A549 (cell line): ENCODE measurements at regions not wholly inside any gene's neighbourhood (a gene's known extent, or its start where the extent isn't known, plus 50 kb on each side); places are given as distances from the start of the nearest gene placed in this dataset.

Experiments used
- ATAC-seq, 2 experiments: fragments of 200-7000 bp in 1 of 2; fragments of >200 bp in 1 of 2; cut with Nextera tagmentation in 1 of 2; cut with Tn5 transposase in 1 of 2; 3 replicates each; pipeline versions ENCODE4 v1.8.0 to v1.9.1; 2018 to 2020; ENCODE audit warnings: mild to moderate bottlenecking in 1 of 2, moderate library complexity in 1 of 2
- CTCF ChIA-PET: fragments of 300-600 bp; sonication (Branson Sonifier 250); formaldehyde crosslinking; extraction: SDS; loops from one replicate; lab custom pipeline; 2021; ENCODE audit warnings: antibody characterized with exemption, inconsistent platforms; lab: Yijun Ruan, JAX
- POLR2A ChIA-PET: fragments of 350-600 bp; formaldehyde crosslinking; extraction: SDS; loops from one replicate; lab custom pipeline; 2021; ENCODE audit warnings: antibody characterized with exemption, inconsistent platforms; lab: Yijun Ruan, JAX
- DNase-seq, 2 experiments: peaks; one replicate each; pipeline versions ENCODE4 v3.0.0 to v3.0.0-alpha.2; 2011 to 2016; ENCODE audit warnings: low read depth in 1 of 2, low spot score in 1 of 2
- FAIRE-seq: peaks from 2 replicates; lab custom pipeline; 2011; peaks lifted over from hg19 to GRCh38; lab: Jason Lieb, UNC
- H3K27ac ChIP-seq, 2 experiments: fragments of >200 bp; sonication (Bioruptor Twin); formaldehyde crosslinking; 3 replicates each; pipeline ENCODE4 v1.5.1; 2016 to 2017
- H3K4me1 ChIP-seq: fragments of >200 bp; sonication (Bioruptor Twin); formaldehyde crosslinking; 3 replicates; pipeline ENCODE4 v1.6.1; 2016
- H3K4me2 ChIP-seq: fragments of >200 bp; sonication (Bioruptor Twin); formaldehyde crosslinking; 3 replicates; pipeline ENCODE4 v1.6.1; 2016
- H3K4me3 ChIP-seq: fragments of >200 bp; sonication (Bioruptor Twin); formaldehyde crosslinking; 3 replicates; pipeline ENCODE4 v1.5.1; 2016
- H3K9me3 ChIP-seq: fragments of >200 bp; sonication (Bioruptor Twin); formaldehyde crosslinking; 3 replicates; pipeline ENCODE4 v1.6.1; 2016
- BHLHE40 ChIP-seq: IDR thresholded peaks from 2 replicates; pipeline ENCODE4 v1.6.1; 2012; ENCODE audit warnings: low read depth, low read length, inconsistent platforms
- CBX2 ChIP-seq: fragments of 200-600 bp; sonication (generic); IDR thresholded peaks from 2 replicates; pipeline ENCODE4 v1.6.1; 2016; ENCODE audit warnings: low read depth, mild to moderate bottlenecking, borderline replicate concordance
- CEBPB ChIP-seq, 2 experiments: fragments of >200 bp in 1 of 2; sonication (Bioruptor Twin) in 1 of 2; formaldehyde crosslinking in 1 of 2; IDR thresholded peaks; 2 replicates each; pipeline ENCODE4 v1.6.1; 2012 to 2016
- EHF ChIP-seq: fragments of 250-450 bp; sonication (Bioruptor Pico); IDR thresholded peaks from 2 replicates; pipeline ENCODE4 v1.5.0; 2020; ENCODE audit warnings: mild to moderate bottlenecking
- EHMT2 ChIP-seq: fragments of 200-600 bp; sonication (generic); IDR thresholded peaks from 2 replicates; pipeline ENCODE4 v1.6.1; 2016; ENCODE audit warnings: antibody characterized with exemption, low read depth, mild to moderate bottlenecking, moderate library complexity
- EP300 ChIP-seq, 2 experiments: fragments of >200 bp; sonication (Bioruptor Twin); formaldehyde crosslinking; IDR thresholded peaks; 2 replicates in 1 of 2; 3 replicates in 1 of 2; pipeline ENCODE4 v1.6.1; 2016 to 2017
- JUN ChIP-seq, 2 experiments: fragments of >200 bp; sonication (Bioruptor Twin); formaldehyde crosslinking; IDR thresholded peaks; 2 replicates in 1 of 2; 3 replicates in 1 of 2; pipeline ENCODE4 v1.6.1; 2016 to 2017
- MYC ChIP-seq: IDR thresholded peaks from 2 replicates; pipeline ENCODE4 v1.6.1; 2012; ENCODE audit warnings: mild to moderate bottlenecking, inconsistent platforms, low read length, improper control_type of control experiment, borderline replicate concordance
- NR3C1 ChIP-seq: fragments of >200 bp; sonication (Bioruptor Twin); formaldehyde crosslinking; IDR thresholded peaks from 3 replicates; pipeline ENCODE4 v1.6.1; 2017
- POLR2A ChIP-seq: IDR thresholded peaks from 2 replicates; pipeline ENCODE4 v1.6.1; 2012; ENCODE audit warnings: mild to moderate bottlenecking, low read length
- RAD21 ChIP-seq, 2 experiments: fragments of >200 bp in 1 of 2; sonication (Bioruptor Twin) in 1 of 2; formaldehyde crosslinking in 1 of 2; IDR thresholded peaks in 1 of 2; conservative IDR thresholded peaks in 1 of 2; 2 replicates in 1 of 2; 3 replicates in 1 of 2; pipeline ENCODE4 v1.6.1; 2012 to 2018; ENCODE audit warnings: inconsistent platforms in 1 of 2
- RFX5 ChIP-seq: fragments of 450-650 bp; IDR thresholded peaks from 2 replicates; pipeline ENCODE4 v1.7.1; 2014; ENCODE audit warnings: antibody characterized with exemption, mild to moderate bottlenecking, moderate library complexity
- RNF2 ChIP-seq: fragments of 200-600 bp; sonication (generic); IDR thresholded peaks from 2 replicates; pipeline ENCODE4 v1.6.1; 2016; ENCODE audit warnings: low read depth, mild to moderate bottlenecking, antibody characterized with exemption, moderate library complexity, borderline replicate concordance
- SMC3 ChIP-seq: fragments of >200 bp; sonication (Bioruptor Twin); formaldehyde crosslinking; IDR thresholded peaks from 3 replicates; pipeline ENCODE4 v1.6.1; 2018; ENCODE audit warnings: inconsistent platforms
- TP53 ChIP-seq: fragments of 250-450 bp; sonication (Bioruptor Pico); IDR thresholded peaks from 2 replicates; pipeline ENCODE4 v1.5.0; 2021; ENCODE audit warnings: mild to moderate bottlenecking, moderate library complexity
- WGBS: methylation state at CpG from one replicate; pipeline ENCODE4 v1.1.6; 2017; ENCODE audit errors: missing lambda C conversion rate; 5-methylcytosine and 5-hydroxymethylcytosine counted together
- TF ChIP-seq, protein P1 (sequence below): fragments of 250-450 bp; sonication (Bioruptor Pico); IDR thresholded peaks from 2 replicates; pipeline ENCODE4 v1.5.0; 2021; ENCODE audit warnings: mild to moderate bottlenecking, moderate library complexity, borderline replicate concordance
- TF ChIP-seq, protein P2 (sequence below): IDR thresholded peaks from 2 replicates; pipeline ENCODE4 v1.6.1; 2012
- TF ChIP-seq, protein P3 (sequence below): fragments of 450-650 bp; IDR thresholded peaks from 2 replicates; pipeline ENCODE4 v1.6.1; 2014; ENCODE audit warnings: antibody characterized with exemption
- TF ChIP-seq, protein P4 (sequence below): fragments of >200 bp; sonication (Bioruptor Twin); formaldehyde crosslinking; IDR thresholded peaks from 3 replicates; pipeline ENCODE4 v1.6.1; 2016

DNA sequence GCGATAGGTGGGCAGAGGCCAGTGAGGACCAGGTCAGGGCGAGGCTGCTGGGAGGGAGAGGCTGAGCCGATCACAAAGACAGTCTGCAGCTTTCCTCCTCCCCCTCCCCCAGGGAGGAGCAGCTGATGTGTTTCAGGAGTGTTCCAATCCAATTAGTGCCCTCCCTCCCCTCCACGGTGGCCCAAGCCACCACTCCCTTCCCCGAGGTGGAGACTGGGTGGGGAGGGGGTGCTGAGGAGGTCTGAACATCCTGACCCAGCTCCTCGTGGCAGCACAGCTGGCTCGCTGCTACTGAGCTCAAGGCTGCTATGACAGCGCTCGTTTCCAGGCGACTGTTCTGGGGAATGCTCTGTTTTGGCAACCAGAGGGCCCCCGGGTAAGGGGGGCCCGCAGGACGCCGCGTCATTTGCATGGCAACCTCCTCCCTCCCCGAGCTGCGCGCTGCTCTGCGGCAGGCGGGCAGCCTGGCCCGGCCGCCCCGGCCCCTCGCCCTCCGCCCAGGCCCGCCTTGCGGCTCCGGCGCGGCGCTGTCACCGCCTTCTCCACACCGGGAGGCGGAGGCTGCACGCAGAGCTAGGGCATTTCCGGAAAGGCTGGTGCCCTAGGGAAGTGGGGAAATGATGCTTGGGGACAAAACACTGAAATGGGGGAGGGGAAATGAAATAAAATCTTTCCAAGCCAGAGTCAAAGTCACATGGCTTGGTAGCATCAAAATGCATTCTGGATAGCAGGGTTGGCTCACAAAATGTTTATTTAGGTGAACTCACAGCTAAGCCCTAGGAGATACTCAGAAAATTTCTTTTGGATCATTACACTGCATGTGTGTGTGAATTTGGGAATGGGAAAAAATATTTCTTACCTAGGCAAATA, 67.4 kb upstream of the PIM1 start:
- H3K9me3 ChIP-seq, result no peaks in the 10 kb centered on the region
- WGBS, result 0% methylated on average over 2 of the region's 36 CpGs
- POLR2A ChIA-PET, result interaction anchor here (0.7 to 2.1 kb wide), 12 partner anchors 13 to 70 kb away, joined by 3 to 32 read pairs (median 4); partner anchors contain the start of gene PIM1
- peak overlapping the region; percentile 72 to 89 for H3K27ac ChIP-seq
- FAIRE-seq (no peak), DNase-seq (peak; percentile 48 to 82), ATAC-seq (peak; percentile 90)
- peak overlapping the region; percentile 68 for H3K4me2 ChIP-seq
- peaks cover 44% of the 10 kb centered on the region for H3K4me1 ChIP-seq
- H3K4me3 ChIP-seq, result peak overlapping the region; percentile 30
- CTCF ChIA-PET, result interaction anchor here (0.8 to 2.3 kb wide), 7 partner anchors 28 to 85 kb away, joined by 3 to 10 read pairs (median 5); no protein-coding TSS in a partner anchor
- TF ChIP-seq EHF (CRISPR knock-in tag), result peak; percentile 54; the same call in 1 of the 2 replicates
- peak in 1 of 2 experiments; percentile 17; a peak in 1 of 5 replicates for TF ChIP-seq EP300 (IDR thresholded peaks at IDR 0.05)
- no peak for TF ChIP-seq NR3C1
- TF ChIP-seq, protein P1, sequence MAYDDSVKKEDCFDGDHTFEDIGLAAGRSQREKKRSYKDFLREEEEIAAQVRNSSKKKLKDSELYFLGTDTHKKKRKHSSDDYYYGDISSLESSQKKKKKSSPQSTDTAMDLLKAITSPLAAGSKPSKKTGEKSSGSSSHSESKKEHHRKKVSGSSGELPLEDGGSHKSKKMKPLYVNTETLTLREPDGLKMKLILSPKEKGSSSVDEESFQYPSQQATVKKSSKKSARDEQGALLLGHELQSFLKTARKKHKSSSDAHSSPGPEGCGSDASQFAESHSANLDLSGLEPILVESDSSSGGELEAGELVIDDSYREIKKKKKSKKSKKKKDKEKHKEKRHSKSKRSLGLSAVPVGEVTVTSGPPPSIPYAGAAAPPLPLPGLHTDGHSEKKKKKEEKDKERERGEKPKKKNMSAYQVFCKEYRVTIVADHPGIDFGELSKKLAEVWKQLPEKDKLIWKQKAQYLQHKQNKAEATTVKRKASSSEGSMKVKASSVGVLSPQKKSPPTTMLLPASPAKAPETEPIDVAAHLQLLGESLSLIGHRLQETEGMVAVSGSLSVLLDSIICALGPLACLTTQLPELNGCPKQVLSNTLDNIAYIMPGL, result no peak
- peak; percentile 34; the same call in 1 of the 2 replicates for TF ChIP-seq POLR2A
- TF ChIP-seq CBX2, result no peak
- TF ChIP-seq MYC, result 0 out of 2 replicates have a peak, but pooled peaks have one; percentile 14
- TF ChIP-seq, protein P2, sequence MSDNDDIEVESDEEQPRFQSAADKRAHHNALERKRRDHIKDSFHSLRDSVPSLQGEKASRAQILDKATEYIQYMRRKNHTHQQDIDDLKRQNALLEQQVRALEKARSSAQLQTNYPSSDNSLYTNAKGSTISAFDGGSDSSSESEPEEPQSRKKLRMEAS, result peak; percentile 27; the same call in 1 of the 2 replicates
- no peak for TF ChIP-seq BHLHE40
- TF ChIP-seq, protein P3, sequence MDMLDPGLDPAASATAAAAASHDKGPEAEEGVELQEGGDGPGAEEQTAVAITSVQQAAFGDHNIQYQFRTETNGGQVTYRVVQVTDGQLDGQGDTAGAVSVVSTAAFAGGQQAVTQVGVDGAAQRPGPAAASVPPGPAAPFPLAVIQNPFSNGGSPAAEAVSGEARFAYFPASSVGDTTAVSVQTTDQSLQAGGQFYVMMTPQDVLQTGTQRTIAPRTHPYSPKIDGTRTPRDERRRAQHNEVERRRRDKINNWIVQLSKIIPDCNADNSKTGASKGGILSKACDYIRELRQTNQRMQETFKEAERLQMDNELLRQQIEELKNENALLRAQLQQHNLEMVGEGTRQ, result 0 out of 2 replicates have a peak, but pooled peaks have one; percentile 17
- TF ChIP-seq RAD21 (conservative IDR thresholded peaks at IDR 0.05 in 1 of 2, IDR thresholded peaks at IDR 0.05 in 1 of 2), result peak in 1 of 2 experiments; percentile 17; a peak in 1 of 5 replicates
- 0 out of 4 replicates have a peak, but pooled peaks of 1 of the 2 experiments have one; percentile 20 for TF ChIP-seq CEBPB (IDR thresholded peaks at IDR 0.05)
- TF ChIP-seq SMC3, result 0 out of 3 replicates have a peak, but pooled peaks have one; percentile 13
- no peak for TF ChIP-seq RNF2
- TF ChIP-seq, protein P4, sequence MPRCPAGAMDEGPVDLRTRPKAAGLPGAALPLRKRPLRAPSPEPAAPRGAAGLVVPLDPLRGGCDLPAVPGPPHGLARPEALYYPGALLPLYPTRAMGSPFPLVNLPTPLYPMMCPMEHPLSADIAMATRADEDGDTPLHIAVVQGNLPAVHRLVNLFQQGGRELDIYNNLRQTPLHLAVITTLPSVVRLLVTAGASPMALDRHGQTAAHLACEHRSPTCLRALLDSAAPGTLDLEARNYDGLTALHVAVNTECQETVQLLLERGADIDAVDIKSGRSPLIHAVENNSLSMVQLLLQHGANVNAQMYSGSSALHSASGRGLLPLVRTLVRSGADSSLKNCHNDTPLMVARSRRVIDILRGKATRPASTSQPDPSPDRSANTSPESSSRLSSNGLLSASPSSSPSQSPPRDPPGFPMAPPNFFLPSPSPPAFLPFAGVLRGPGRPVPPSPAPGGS, result 0 out of 3 replicates have a peak, but pooled peaks have one; percentile 51
- peak; percentile 61; the same call in 1 of the 2 replicates for TF ChIP-seq RFX5
- TF ChIP-seq JUN (IDR thresholded peaks at IDR 0.05), result peak in 1 of 2 experiments; percentile 23; a peak in 1 of 5 replicates
- TF ChIP-seq TP53 (CRISPR knock-in tag), result no peak
- TF ChIP-seq EHMT2, result no peak
